Breast epithelium (tissue), 4 donors: ENCODE measurements at regions not wholly inside any gene's neighbourhood (a gene's known extent, or its start where the extent isn't known, plus 50 kb on each side); places are given as distances from the start of the nearest gene placed in this dataset.

ENCODE experiments used
- DNase-seq, 2 donors: peaks; one replicate each; pipeline ENCODE4 v3.0.0-alpha.2; 2019; ENCODE audit warnings: low spot score in 2 of 2
- H3K27ac ChIP-seq, 2 donors: fragments of 200-600 bp; sonication (generic) in 1 of 2; one replicate each; pipeline ENCODE4 v1.5.1; 2016 to 2019; ENCODE audit warnings: mild to moderate bottlenecking in 1 of 2
- H3K27me3 ChIP-seq, 2 donors: fragments of 200-600 bp; sonication (generic) in 1 of 2; one replicate each; pipeline versions ENCODE4 v1.5.1 to v1.6.0; 2017 to 2019; ENCODE audit warnings: control low read depth in 1 of 2, mild to moderate bottlenecking in 1 of 2
- H3K36me3 ChIP-seq: fragments of 200-600 bp; one replicate; pipeline ENCODE4 v1.5.1; 2019
- H3K4me1 ChIP-seq, 2 donors: fragments of 200-600 bp; sonication (generic); one replicate each; pipeline ENCODE4 v1.5.1; 2016 to 2019; ENCODE audit warnings: control low read depth in 1 of 2
- H3K4me3 ChIP-seq, 3 donors: fragments of 200-600 bp; sonication (generic); 1 replicate in 2 of 3; 2 replicates in 1 of 3; pipeline ENCODE4 v1.5.1; 2016 to 2019; ENCODE audit warnings: mild to moderate bottlenecking in 3 of 3, moderate library complexity in 2 of 3
- H3K9me3 ChIP-seq, 2 donors: fragments of 200-600 bp; sonication (generic) in 1 of 2; one replicate each; pipeline ENCODE4 v1.5.1; 2016 to 2019; ENCODE audit warnings: control low read depth in 1 of 2
- CTCF ChIP-seq, 3 donors: fragments of 450-650 bp; IDR thresholded peaks; one replicate each; pipeline ENCODE4 v1.5.1; 2016 to 2017; ENCODE audit warnings: antibody characterized with exemption in 3 of 3, mild to moderate bottlenecking in 3 of 3, moderate library complexity in 3 of 3
- POLR2A ChIP-seq: fragments of 450-650 bp; IDR thresholded peaks from one replicate; pipeline ENCODE4 v1.6.1; 2016; ENCODE audit warnings: antibody characterized with exemption, mild to moderate bottlenecking, moderate library complexity
- POLR2AphosphoS5 ChIP-seq, 3 donors: sonication (generic); formaldehyde crosslinking; IDR thresholded peaks; one replicate each; pipeline ENCODE4 v1.6.1; 2017; ENCODE audit warnings: antibody characterized with exemption in 3 of 3
- intact Hi-C: fragments of 100-400 bp; cut with DNase I; formaldehyde crosslinking; loops from one replicate; pipeline ENCODE4 v1.15.1; 2023; ENCODE audit warnings: low total_unique reads

- DNase-seq: no peak
- no peaks in the 10 kb centered on the region for H3K27me3 ChIP-seq
- no peaks in the 10 kb centered on the region for H3K4me1 ChIP-seq
- H3K36me3 ChIP-seq: no peaks in the 10 kb centered on the region
- no peak overlapping the region for H3K27ac ChIP-seq
- no peaks in the 10 kb centered on the region for H3K9me3 ChIP-seq
- no peak overlapping the region for H3K4me3 ChIP-seq
- TF ChIP-seq POLR2A (no peak), POLR2AphosphoS5 (IDR thresholded peaks at IDR 0.05) (no peak), CTCF (IDR thresholded peaks at IDR 0.05) (no peak)
- intact Hi-C loops: no loop called here
These were observed 351.8 kb downstream of the BUD13 start for GRCh38 chr11:116420770-116421528.

GRCh38 chr11:116420030-116420429, 352.8 kb downstream of the BUD13 start:
- intact Hi-C loops: no loop called here

GRCh38 chr11:116418388-116419041, 354.3 kb downstream of the BUD13 start:
- TF ChIP-seq POLR2AphosphoS5 (IDR thresholded peaks at IDR 0.05) (no peak), POLR2A (no peak), CTCF (IDR thresholded peaks at IDR 0.05) (no peak)
- Histone ChIP-seq H3K9me3 (no peaks in the 10 kb centered on the region), H3K36me3 (no peaks in the 10 kb centered on the region), H3K27ac (no peak overlapping the region), H3K4me1 (no peaks in the 10 kb centered on the region), H3K27me3 (no peaks in the 10 kb centered on the region), H3K4me3 (no peak overlapping the region)
- no peak for DNase-seq
- intact Hi-C loops: no loop called here

More at GRCh38 chr11:116420030-116420429, 352.8 kb downstream of the BUD13 start:
- Histone ChIP-seq H3K36me3 (no peaks in the 10 kb centered on the region), H3K9me3 (no peaks in the 10 kb centered on the region), H3K4me3 (no peak overlapping the region), H3K4me1 (no peaks in the 10 kb centered on the region), H3K27me3 (no peaks in the 10 kb centered on the region), H3K27ac (no peak overlapping the region)
- TF ChIP-seq POLR2A (no peak), POLR2AphosphoS5 (IDR thresholded peaks at IDR 0.05) (no peak), CTCF (IDR thresholded peaks at IDR 0.05) (no peak)
- no peak for DNase-seq

GRCh38 chr11:116416852-116417251, 355.9 kb downstream of the BUD13 start:
- H3K27me3 ChIP-seq: no peaks in the 10 kb centered on the region
- no peaks in the 10 kb centered on the region for H3K4me1 ChIP-seq
- DNase-seq: no peak
- H3K9me3 ChIP-seq: no peaks in the 10 kb centered on the region
- TF ChIP-seq CTCF (IDR thresholded peaks at IDR 0.05) (no peak), POLR2A (no peak), POLR2AphosphoS5 (IDR thresholded peaks at IDR 0.05) (no peak)
- no peaks in the 10 kb centered on the region for H3K36me3 ChIP-seq
- no peak overlapping the region for H3K27ac ChIP-seq
- intact Hi-C loops: no loop called here
- no peak overlapping the region for H3K4me3 ChIP-seq

- H3K27ac ChIP-seq: no peak overlapping the region
- intact Hi-C loops: no loop called here
- H3K4me1 ChIP-seq: no peaks in the 10 kb centered on the region
- no peaks in the 10 kb centered on the region for H3K36me3 ChIP-seq
- H3K27me3 ChIP-seq: no peaks in the 10 kb centered on the region
- no peaks in the 10 kb centered on the region for H3K9me3 ChIP-seq
- TF ChIP-seq POLR2AphosphoS5 (IDR thresholded peaks at IDR 0.05): no peak
- no peak for TF ChIP-seq CTCF (IDR thresholded peaks at IDR 0.05)
- TF ChIP-seq POLR2A: no peak
- no peak overlapping the region for H3K4me3 ChIP-seq
- no peak for DNase-seq
These were observed 357.7 kb downstream of the BUD13 start for GRCh38 chr11:116415095-116415494.
